PC-9 (cell line): ENCODE measurements at regions not wholly inside any gene's neighbourhood (a gene's known extent, or its start where the extent isn't known, plus 50 kb on each side); places are given as distances from the start of the nearest gene placed in this dataset.
"Not testable (repeated sequence)": the region's sequence is repeated elsewhere in the genome, so short reads cannot be mapped to it uniquely, and the experiment has no call there.

ENCODE experiments used
- BruUV-seq: library from RNA; stranded (reverse); fragments of 400-500 nt; replicated peaks from 2 replicates; lab custom pipeline; 2021; lab: Mats Ljungman, UMichigan
- CTCF ChIA-PET: fragments of 300-600 bp; sonication (Branson Sonifier 250); formaldehyde crosslinking; loops from one replicate; lab custom pipeline; 2022; ENCODE audit warnings: antibody characterized with exemption; lab: Charles Lee
- POLR2A ChIA-PET: fragments of 300-600 bp; sonication (Branson Sonifier 250); formaldehyde crosslinking; loops from one replicate; lab custom pipeline; 2022; ENCODE audit warnings: antibody characterized with exemption; ENCODE audit not compliant: unreplicated experiment; lab: Charles Lee
- DNase-seq, 2 experiments: peaks; one replicate each; pipeline versions ENCODE4 v3.0.0 to v3.0.0-alpha.2; 2015 to 2022; ENCODE audit warnings: mixed read lengths in 1 of 2
- H2AFZ ChIP-seq: fragments of 200-600 bp; sonication (generic); 2 replicates; pipeline ENCODE4 v1.8.1; 2017; ENCODE audit warnings: antibody characterized with exemption
- H3F3A ChIP-seq: fragments of 200-600 bp; sonication (generic); 2 replicates; pipeline ENCODE4 v1.8.1; 2017; ENCODE audit warnings: antibody characterized with exemption, mild to moderate bottlenecking, low read depth; ENCODE audit not compliant: insufficient read depth
- H3K27ac ChIP-seq: fragments of 200-600 bp; sonication (generic); 2 replicates; pipeline ENCODE4 v1.6.1; 2016; ENCODE audit warnings: mixed run types
- H3K27me3 ChIP-seq: fragments of 200-600 bp; sonication (generic); 2 replicates; pipeline ENCODE4 v1.6.1; 2016; ENCODE audit warnings: low read depth, mixed run types; ENCODE audit not compliant: insufficient read depth
- H3K36me3 ChIP-seq: fragments of 200-600 bp; sonication (generic); 2 replicates; pipeline ENCODE4 v1.6.1; 2016; ENCODE audit warnings: low read depth, mixed run types
- H3K4me1 ChIP-seq: fragments of 200-600 bp; sonication (generic); replicated peaks from 2 replicates; pipeline ENCODE4 v1.6.1; 2016; ENCODE audit warnings: mixed run types; ENCODE audit not compliant: insufficient read depth
- H3K4me2 ChIP-seq: fragments of 200-600 bp; sonication (generic); 2 replicates; pipeline ENCODE4 v1.6.1; 2017; ENCODE audit warnings: mixed run types
- H3K4me3 ChIP-seq: fragments of 200-600 bp; sonication (generic); 2 replicates; pipeline ENCODE4 v1.6.1; 2016; ENCODE audit warnings: mixed run types
- H3K79me2 ChIP-seq: fragments of 200-600 bp; sonication (generic); 2 replicates; pipeline ENCODE4 v1.6.1; 2017; ENCODE audit warnings: low read depth, mixed run types
- H3K9me2 ChIP-seq: fragments of 200-600 bp; sonication (generic); 2 replicates; pipeline ENCODE4 v1.8.1; 2017; ENCODE audit warnings: mild to moderate bottlenecking; ENCODE audit not compliant: insufficient read depth
- H3K9me3 ChIP-seq: fragments of 200-600 bp; sonication (generic); 2 replicates; pipeline ENCODE4 v1.8.1; 2016; ENCODE audit warnings: low read depth; ENCODE audit not compliant: insufficient read depth
- H4K20me1 ChIP-seq: fragments of 200-600 bp; sonication (generic); 2 replicates; pipeline ENCODE4 v1.8.1; 2017; ENCODE audit not compliant: insufficient read depth
- EZH2 ChIP-seq: fragments of 200-600 bp; sonication (generic); IDR thresholded peaks from 2 replicates; pipeline ENCODE4 v1.8.0; 2017; ENCODE audit warnings: antibody characterized with exemption, low read depth
- intact Hi-C: fragments of 100-400 bp; cut with micrococcal nuclease; formaldehyde crosslinking; loops from one replicate; pipeline ENCODE4 v1.10.0; 2022; ENCODE audit not compliant: unreplicated experiment
- TF ChIP-seq, protein P1 (sequence below): fragments of 200-600 bp; sonication (generic); conservative IDR thresholded peaks from 2 replicates; pipeline ENCODE4 v1.6.1; 2017; ENCODE audit warnings: mixed run types, antibody characterized with exemption, mild to moderate bottlenecking, moderate library complexity

DNA sequence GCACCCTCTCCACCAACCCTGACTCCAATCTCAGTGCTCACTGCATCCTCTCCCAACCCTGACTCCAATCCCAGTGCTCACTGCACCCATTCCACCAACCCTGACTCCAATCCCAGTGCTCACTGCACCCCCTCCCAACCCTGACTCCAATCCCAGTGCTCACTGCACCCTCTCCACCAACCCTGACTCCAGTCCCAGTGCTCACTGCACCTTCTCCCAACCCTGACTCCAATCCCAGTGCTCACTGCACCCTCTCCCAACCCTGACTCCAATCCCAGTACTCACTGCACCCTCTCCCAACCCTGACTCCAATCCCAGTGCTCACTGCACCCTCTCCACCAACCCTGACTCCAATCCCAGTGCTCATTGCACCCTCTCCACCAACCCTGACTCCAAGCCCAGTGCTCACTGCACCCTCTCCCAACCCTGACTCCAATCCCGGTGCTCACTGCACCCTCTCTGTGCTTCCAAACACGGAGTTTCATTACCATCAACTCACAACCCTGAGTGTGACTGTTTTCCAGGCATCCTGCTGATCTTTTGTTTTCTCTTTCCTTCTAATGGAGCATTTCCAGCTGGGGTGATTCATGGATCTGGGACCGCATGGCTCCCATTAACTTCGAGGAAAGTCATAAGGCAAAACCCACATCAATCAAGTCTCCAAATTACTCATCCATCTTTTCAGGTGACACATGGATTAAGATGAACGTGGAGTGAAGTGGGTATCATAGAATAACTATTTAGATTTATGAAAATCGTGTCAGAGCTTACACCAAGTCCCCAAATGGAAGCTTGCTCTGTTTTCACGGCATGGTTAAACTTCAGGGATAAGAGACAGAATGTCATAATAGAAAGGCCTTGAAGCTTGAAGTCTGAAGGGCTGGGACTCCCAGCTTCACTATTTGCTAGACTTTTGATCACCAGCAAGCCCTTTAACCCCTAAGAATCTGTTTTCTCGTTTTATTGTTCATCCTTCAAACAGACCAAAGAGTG, 135.3 kb upstream of the ZNF618 start:
- H3K4me1 ChIP-seq, DNase-seq, H3K9me2 ChIP-seq, H3K27ac ChIP-seq, H3K79me2 ChIP-seq, H2AFZ ChIP-seq, POLR2A ChIA-PET, H3F3A ChIP-seq, H3K36me3 ChIP-seq, BruUV-seq, H3K4me2 ChIP-seq, CTCF ChIA-PET, intact Hi-C loops, H4K20me1 ChIP-seq, H3K4me3 ChIP-seq, H3K9me3 ChIP-seq: not testable (repeated sequence)
- H3K27me3 ChIP-seq = peaks cover 64% of the 10 kb centered on the region

DNA sequence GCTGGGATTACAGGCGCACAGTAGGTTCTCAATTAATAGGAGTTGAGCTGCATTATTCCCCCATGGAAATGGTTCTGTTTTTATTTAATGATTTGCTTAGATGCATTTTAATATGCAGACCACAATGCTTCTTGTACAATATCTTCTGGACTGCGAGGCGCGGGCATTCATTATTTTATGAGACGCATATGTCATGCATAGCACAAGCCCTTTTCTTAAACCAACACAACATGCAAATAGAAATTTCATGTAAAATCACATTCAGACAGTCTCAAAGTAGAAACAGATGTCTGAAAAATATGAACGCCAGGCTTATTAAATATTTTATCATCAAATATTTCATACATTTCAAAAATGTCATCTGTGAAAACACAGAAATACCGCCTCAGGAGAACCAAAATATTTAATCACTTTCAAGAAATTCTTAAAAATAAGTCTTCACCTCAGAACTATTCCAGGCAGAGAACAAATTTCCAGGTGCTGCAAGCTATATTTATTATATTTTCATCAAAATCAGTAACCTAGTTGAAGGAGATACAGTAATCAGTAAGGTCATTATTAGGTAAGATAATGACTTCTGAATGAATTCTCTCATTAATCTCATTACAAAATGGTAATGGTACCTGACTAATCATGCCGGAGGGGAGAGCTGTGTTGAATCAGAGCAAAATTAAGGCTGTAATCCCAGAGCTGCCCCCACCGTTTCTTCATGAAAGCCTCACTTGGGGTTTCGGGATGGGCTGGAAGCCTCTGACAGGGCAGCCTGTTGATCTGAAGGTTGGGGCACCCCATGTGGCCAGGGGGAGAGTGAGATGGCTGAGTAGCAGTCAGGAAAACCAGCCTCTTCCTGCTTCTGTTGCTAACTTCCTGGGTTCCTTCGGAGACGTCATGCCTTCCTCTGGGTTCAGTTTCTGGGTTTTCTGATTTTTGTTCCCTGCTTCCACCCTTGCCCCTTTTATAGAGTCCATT, 133.9 kb upstream of the ZNF618 start:
- no peak for TF ChIP-seq EZH2
- TF ChIP-seq, protein P1, sequence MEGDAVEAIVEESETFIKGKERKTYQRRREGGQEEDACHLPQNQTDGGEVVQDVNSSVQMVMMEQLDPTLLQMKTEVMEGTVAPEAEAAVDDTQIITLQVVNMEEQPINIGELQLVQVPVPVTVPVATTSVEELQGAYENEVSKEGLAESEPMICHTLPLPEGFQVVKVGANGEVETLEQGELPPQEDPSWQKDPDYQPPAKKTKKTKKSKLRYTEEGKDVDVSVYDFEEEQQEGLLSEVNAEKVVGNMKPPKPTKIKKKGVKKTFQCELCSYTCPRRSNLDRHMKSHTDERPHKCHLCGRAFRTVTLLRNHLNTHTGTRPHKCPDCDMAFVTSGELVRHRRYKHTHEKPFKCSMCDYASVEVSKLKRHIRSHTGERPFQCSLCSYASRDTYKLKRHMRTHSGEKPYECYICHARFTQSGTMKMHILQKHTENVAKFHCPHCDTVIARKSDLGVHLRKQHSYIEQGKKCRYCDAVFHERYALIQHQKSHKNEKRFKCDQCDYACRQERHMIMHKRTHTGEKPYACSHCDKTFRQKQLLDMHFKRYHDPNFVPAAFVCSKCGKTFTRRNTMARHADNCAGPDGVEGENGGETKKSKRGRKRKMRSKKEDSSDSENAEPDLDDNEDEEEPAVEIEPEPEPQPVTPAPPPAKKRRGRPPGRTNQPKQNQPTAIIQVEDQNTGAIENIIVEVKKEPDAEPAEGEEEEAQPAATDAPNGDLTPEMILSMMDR = no peak
- no peaks in the 10 kb centered on the region for H4K20me1 ChIP-seq
- H3K4me3 ChIP-seq = no peak overlapping the region
- intact Hi-C loops = no loop called here
- ChIA-PET POLR2A (no interaction called here), CTCF (interaction anchor here (0.5 kb wide), 1 partner anchor 721 kb away, joined by 3 read pairs; no protein-coding TSS in a partner anchor)
- BruUV-seq = no TSS peak
- no peaks in the 10 kb centered on the region for H3F3A ChIP-seq
- no peaks in the 10 kb centered on the region for H3K9me3 ChIP-seq
- no peaks in the 10 kb centered on the region for H3K36me3 ChIP-seq
- H3K9me2 ChIP-seq = no peaks in the 10 kb centered on the region; the same call in 1 of the 2 replicates
- no peaks in the 10 kb centered on the region for H3K79me2 ChIP-seq
- no peak overlapping the region for H3K27ac ChIP-seq
- peaks cover 60% of the 10 kb centered on the region for H3K27me3 ChIP-seq
- H2AFZ ChIP-seq = no peak overlapping the region
- no peak overlapping the region for H3K4me2 ChIP-seq
- H3K4me1 ChIP-seq = no peaks in the 10 kb centered on the region
- DNase-seq = no peak

DNA sequence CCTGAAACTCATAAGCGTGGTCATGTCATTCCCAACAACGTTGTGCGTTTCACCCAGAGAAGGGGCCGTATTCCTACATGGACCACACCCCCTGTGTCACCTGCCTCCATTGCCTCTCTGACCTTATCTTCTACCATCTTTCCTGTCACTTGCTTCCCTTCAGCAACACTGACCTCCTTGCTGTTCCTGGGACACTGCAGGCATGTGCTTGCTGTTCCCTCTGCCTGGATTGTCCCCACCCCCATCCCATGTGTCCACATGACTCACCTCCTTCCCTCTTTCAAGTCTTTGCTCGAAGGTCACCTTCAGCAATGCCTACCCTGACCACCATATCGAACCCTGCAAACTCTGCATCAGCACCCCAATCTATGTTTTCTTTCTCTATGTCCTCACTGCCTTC, 133.2 kb upstream of the ZNF618 start:
- DNase-seq = no peak
- Histone ChIP-seq H3K4me2 (no peak overlapping the region), H3K9me3 (no peaks in the 10 kb centered on the region), H3K4me3 (no peak overlapping the region), H3F3A (no peaks in the 10 kb centered on the region), H3K36me3 (no peaks in the 10 kb centered on the region), H3K79me2 (no peaks in the 10 kb centered on the region), H2AFZ (no peak overlapping the region), H3K27ac (no peak overlapping the region), H3K4me1 (no peaks in the 10 kb centered on the region), H4K20me1 (no peaks in the 10 kb centered on the region), H3K27me3 (peaks cover 60% of the 10 kb centered on the region), H3K9me2 (no peaks in the 10 kb centered on the region; the same call in 1 of the 2 replicates)
- no peak for TF ChIP-seq EZH2
- TF ChIP-seq, protein P1 = no peak
- intact Hi-C loops = no loop called here
- POLR2A ChIA-PET = no interaction called here
- CTCF ChIA-PET = no interaction called here
- BruUV-seq = no TSS peak
